Ureter (tissue), 1 donor: ENCODE measurements at regions not wholly inside any gene's neighbourhood (a gene's known extent, or its start where the extent isn't known, plus 50 kb on each side); places are given as distances from the start of the nearest gene placed in this dataset.
"Not testable (repeated sequence)": the region's sequence is repeated elsewhere in the genome, so short reads cannot be mapped to it uniquely, and the experiment has no call there.

Experiments used
- DNase-seq: peaks from one replicate; pipeline ENCODE4 v3.0.0-alpha.2; 2020; ENCODE audit warnings: low spot score
- donor health status: DM: yes; HTN: yes; CAD: no.

GRCh38 chr18:1488394-1488793, 583.7 kb downstream of the ADCYAP1 start:
- DNase-seq = no peak

GRCh38 chr18:1488957-1489356, 584.3 kb downstream of the ADCYAP1 start:
- DNase-seq = no peak

GRCh38 chr18:1495387-1495786, 590.7 kb downstream of the ADCYAP1 start:
- no peak for DNase-seq

GRCh38 chr18:1496096-1496495, 591.4 kb downstream of the ADCYAP1 start:
- DNase-seq = no peak

GRCh38 chr18:1498216-1498615, 593.5 kb downstream of the ADCYAP1 start:
- DNase-seq = no peak

- no peak for DNase-seq
These were observed 594.6 kb downstream of the ADCYAP1 start for GRCh38 chr18:1499265-1499664.

GRCh38 chr18:1503847-1504246, 599.2 kb downstream of the ADCYAP1 start:
- DNase-seq = no peak

- no peak for DNase-seq
These were observed 601.2 kb downstream of the ADCYAP1 start for GRCh38 chr18:1505856-1506255.

- DNase-seq = no peak
These were observed 606.0 kb downstream of the ADCYAP1 start for GRCh38 chr18:1510542-1511179.

GRCh38 chr18:1511619-1512311, 607.1 kb downstream of the ADCYAP1 start:
- no peak for DNase-seq

GRCh38 chr18:1513519-1513918, 608.8 kb downstream of the ADCYAP1 start:
- no peak for DNase-seq

- not testable (repeated sequence) for DNase-seq
These were observed 617.0 kb downstream of the ADCYAP1 start for GRCh38 chr18:1521588-1522248.

- DNase-seq = no peak
These were observed 617.6 kb downstream of the ADCYAP1 start for GRCh38 chr18:1522249-1522615.

- DNase-seq = no peak
These were observed 622.3 kb downstream of the ADCYAP1 start for GRCh38 chr18:1526991-1527390.

GRCh38 chr18:1527805-1528204, 623.1 kb downstream of the ADCYAP1 start:
- DNase-seq = no peak

GRCh38 chr18:1528447-1528846, 623.8 kb downstream of the ADCYAP1 start:
- no peak for DNase-seq

- no peak for DNase-seq
These were observed 624.4 kb downstream of the ADCYAP1 start for GRCh38 chr18:1528964-1529509.

- no peak for DNase-seq
These were observed 626.0 kb downstream of the ADCYAP1 start for GRCh38 chr18:1530650-1531049.

GRCh38 chr18:1539276-1539675, 634.6 kb downstream of the ADCYAP1 start:
- no peak for DNase-seq

GRCh38 chr18:1541478-1541877, 636.8 kb downstream of the ADCYAP1 start:
- no peak for DNase-seq

- no peak for DNase-seq
These were observed 637.6 kb downstream of the ADCYAP1 start for GRCh38 chr18:1542230-1542774.

- DNase-seq = no peak
These were observed 639.3 kb downstream of the ADCYAP1 start for GRCh38 chr18:1544016-1544415.

- not testable (repeated sequence) for DNase-seq
These were observed 653.0 kb downstream of the ADCYAP1 start for GRCh38 chr18:1557711-1558110.
